Small intestine (tissue), 7 donors: ENCODE measurements at regions not wholly inside any gene's neighbourhood (a gene's known extent, or its start where the extent isn't known, plus 50 kb on each side); places are given as distances from the start of the nearest gene placed in this dataset.
"Not testable (repeated sequence)": the region's sequence is repeated elsewhere in the genome, so short reads cannot be mapped to it uniquely, and the experiment has no call there.

Source experiments
- DNase-seq, 2 donors: peaks; one replicate each; pipeline versions ENCODE4 v3.0.0 to v3.0.0-alpha.2; 2013
- FAIRE-seq: peaks from 2 replicates; lab custom pipeline; 2012; peaks lifted over from hg19 to GRCh38; lab: Jason Lieb, UNC
- H3K27ac ChIP-seq, 3 donors: one replicate each; pipeline ENCODE4 v1.5.1; 2013; ENCODE audit warnings: low read length in 2 of 3, mild to moderate bottlenecking in 2 of 3, control low read depth in 1 of 3, inconsistent platforms in 1 of 3, low read depth in 1 of 3, moderate library complexity in 1 of 3
- H3K27me3 ChIP-seq, 3 donors: one replicate each; pipeline ENCODE4 v1.6.1; 2013; ENCODE audit warnings: low read length in 3 of 3, inconsistent platforms in 1 of 3; ENCODE audit not compliant: control insufficient read depth in 3 of 3, insufficient read depth in 3 of 3
- H3K36me3 ChIP-seq, 3 donors: one replicate each; pipeline ENCODE4 v1.6.1; 2013; ENCODE audit warnings: low read length in 3 of 3, inconsistent platforms in 1 of 3, low read depth in 1 of 3, mild to moderate bottlenecking in 1 of 3, moderate library complexity in 1 of 3; ENCODE audit not compliant: control insufficient read depth in 3 of 3, insufficient read depth in 2 of 3
- H3K4me1 ChIP-seq, 3 donors: one replicate each; pipeline ENCODE4 v1.6.1; 2013; ENCODE audit warnings: low read length in 2 of 3, inconsistent platforms in 1 of 3, low read depth in 1 of 3, mild to moderate bottlenecking in 1 of 3, moderate library complexity in 1 of 3; ENCODE audit not compliant: control insufficient read depth in 3 of 3, insufficient read depth in 2 of 3
- H3K4me3 ChIP-seq, 3 donors: one replicate each; pipeline ENCODE4 v1.5.1; 2013; ENCODE audit warnings: low read length in 3 of 3, control low read depth in 1 of 3, inconsistent platforms in 1 of 3, low read depth in 1 of 3, mild to moderate bottlenecking in 1 of 3, moderate library complexity in 1 of 3
- H3K9me3 ChIP-seq, 2 donors: one replicate each; pipeline ENCODE4 v1.6.1; 2013; ENCODE audit warnings: low read depth in 1 of 2, low read length in 1 of 2; ENCODE audit not compliant: control insufficient read depth in 2 of 2, insufficient read depth in 1 of 2
- WGBS, 3 donors: extraction: QIAGEN DNeasy Blood & Tissue Kit; methylation state at CpG; one replicate each; pipeline ENCODE4 v1.1.7; 2013; 5-methylcytosine and 5-hydroxymethylcytosine counted together
- donor health status: healthy with polysubstance abuse.
- donor health status: control.
- donor health status: control.
- donor health status: Bipolar disorder and iron deficiency.
- donor health status: healthy.

DNA sequence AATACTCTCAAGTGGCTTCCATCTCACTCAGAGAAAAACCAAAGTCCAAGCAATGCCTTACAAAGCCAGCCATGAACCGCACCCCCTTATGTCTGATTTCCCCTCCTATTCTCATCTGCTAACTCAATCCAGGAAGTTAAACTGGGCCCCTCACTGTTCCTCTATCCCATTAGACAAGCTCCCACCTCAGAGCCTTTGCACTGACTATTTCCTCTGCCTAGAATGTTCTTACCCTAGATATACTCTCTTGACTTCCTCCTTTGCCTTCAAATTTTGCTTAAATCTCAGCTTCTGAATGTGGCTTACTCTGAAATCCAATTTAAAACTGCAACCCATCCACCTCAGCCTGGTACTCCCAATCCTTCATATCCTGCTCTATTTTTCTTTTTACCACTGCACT, 257.0 kb upstream of the USP15 start:
- Histone ChIP-seq H3K27me3 (peaks cover 0 to 2% (median 0%) of the 10 kb centered on the region in 3 donors), H3K36me3 (no peaks in the 10 kb centered on the region), H3K4me1 (no peaks in the 10 kb centered on the region), H3K9me3 (no peaks in the 10 kb centered on the region), H3K27ac (no peak overlapping the region), H3K4me3 (no peak overlapping the region)
- WGBS, 3 donors, result 75 to 83% (median 82%) methylated on average over 1 of the region's 1 CpG
- no peak for FAIRE-seq
- DNase-seq, result no peak

DNA sequence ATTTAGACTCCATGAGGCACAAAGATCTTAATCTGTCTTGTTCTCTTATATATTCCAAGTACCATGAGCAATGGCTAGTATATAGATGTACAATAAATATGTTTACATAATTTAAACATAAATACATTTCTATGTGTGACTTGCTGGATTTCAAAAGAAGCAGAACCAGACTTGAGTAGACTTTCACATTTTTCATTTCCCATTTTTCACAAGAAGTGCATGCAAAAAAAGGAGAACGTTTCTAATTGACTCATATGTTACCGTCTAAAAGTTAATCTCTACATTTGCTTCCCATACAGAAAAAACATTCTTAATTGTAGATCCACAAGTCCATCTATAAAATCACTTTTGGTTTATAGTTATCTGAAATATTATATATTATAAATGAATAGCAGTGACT, 256.5 kb upstream of the USP15 start:
- DNase-seq (no peak), FAIRE-seq (peak; percentile 81)
- no peak overlapping the region for H3K4me3 ChIP-seq
- 30 to 73% (median 69%) methylated on average over 2 of the region's 2 CpGs for WGBS, 3 donors
- no peak overlapping the region for H3K27ac ChIP-seq
- H3K4me1 ChIP-seq, result no peaks in the 10 kb centered on the region
- H3K9me3 ChIP-seq, result no peaks in the 10 kb centered on the region
- peaks cover 0 to 2% (median 0%) of the 10 kb centered on the region in 3 donors for H3K27me3 ChIP-seq
- H3K36me3 ChIP-seq, result no peaks in the 10 kb centered on the region

DNA sequence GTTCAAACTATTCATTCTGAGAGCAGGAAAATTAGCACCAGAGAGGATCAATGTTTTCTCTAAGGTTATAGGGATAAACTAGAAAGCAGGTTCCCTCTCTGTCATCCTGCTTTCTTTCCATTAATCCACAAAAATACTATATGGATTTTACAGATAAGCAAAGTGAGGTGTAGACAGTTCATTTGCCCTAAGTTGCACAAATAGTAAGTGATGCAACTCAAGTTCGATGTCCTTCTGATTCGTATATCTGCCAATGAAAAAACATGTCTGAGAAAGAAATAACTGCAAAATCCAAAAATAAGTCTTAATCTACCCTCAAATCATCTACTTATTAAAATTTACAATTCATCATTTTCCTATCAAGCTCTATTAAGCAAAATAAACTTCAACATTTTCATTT, 254.6 kb upstream of the USP15 start:
- H3K36me3 ChIP-seq, result no peaks in the 10 kb centered on the region
- DNase-seq, result no peak
- WGBS, 3 donors, result 63 to 81% (median 77%) methylated on average over 2 of the region's 2 CpGs
- no peak overlapping the region for H3K4me3 ChIP-seq
- no peak for FAIRE-seq
- H3K27ac ChIP-seq, result no peak overlapping the region
- H3K27me3 ChIP-seq, result peaks cover 0 to 2% (median 0%) of the 10 kb centered on the region in 3 donors
- no peaks in the 10 kb centered on the region for H3K4me1 ChIP-seq
- H3K9me3 ChIP-seq, result no peaks in the 10 kb centered on the region

DNA sequence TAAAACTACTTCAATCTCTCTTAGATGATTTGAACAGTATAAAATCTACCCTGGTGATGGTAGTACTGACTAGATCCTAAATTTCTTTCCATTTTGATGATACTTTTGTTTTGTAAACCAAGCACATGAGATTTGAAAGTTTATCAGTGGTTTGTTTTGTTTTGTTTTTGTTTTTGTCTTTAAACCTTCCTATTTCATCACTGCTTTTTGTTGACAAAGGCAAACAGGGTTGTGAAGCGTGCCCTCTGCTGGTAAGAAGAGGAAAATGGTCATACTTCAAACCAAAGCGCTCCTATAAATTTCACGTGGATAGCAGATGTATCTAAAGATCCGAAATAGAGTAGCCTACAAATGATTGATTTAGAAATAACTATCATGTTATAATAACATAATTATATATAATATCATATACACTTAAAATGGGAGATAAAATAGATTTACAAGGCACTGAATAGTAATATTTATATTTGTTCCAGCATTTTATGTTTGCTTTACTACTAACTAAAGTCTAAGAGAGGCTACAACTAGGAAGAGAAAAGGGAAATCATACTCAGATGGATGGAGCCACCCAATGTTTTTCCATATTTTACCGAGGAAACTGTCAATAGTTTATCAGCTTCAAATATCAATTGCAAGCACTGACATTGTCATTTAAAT, 254.0 kb upstream of the USP15 start:
- Histone ChIP-seq H3K4me3 (no peak overlapping the region), H3K27ac (no peak overlapping the region), H3K36me3 (no peaks in the 10 kb centered on the region), H3K4me1 (no peaks in the 10 kb centered on the region), H3K27me3 (peaks cover 0 to 2% (median 0%) of the 10 kb centered on the region in 3 donors), H3K9me3 (no peaks in the 10 kb centered on the region)
- DNase-seq, result peak; percentile 20 to 24
- WGBS, 3 donors, result 17 to 33% (median 25%) methylated on average over 5 of the region's 5 CpGs
- peak; percentile 91 for FAIRE-seq

DNA sequence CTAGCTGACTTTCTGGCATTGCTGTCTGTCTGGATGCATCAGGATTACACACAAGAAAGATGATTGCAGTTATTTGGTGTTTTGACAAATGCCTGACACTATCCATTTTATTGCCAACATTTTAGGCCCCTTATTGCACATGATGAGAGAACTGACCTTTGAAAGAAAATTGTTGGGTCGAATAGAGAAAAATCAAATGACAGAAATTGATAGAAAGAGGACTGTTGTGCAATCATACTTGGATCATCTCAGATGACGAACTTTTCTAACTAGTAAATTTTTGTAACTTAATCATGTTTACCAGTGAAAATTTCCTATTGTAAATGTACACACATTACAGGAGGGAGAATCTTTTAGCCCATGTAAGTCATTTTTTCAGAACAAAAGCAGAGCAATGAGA, 251.5 kb upstream of the USP15 start:
- FAIRE-seq (no peak), DNase-seq (no peak)
- no peaks in the 10 kb centered on the region for H3K36me3 ChIP-seq
- 53 to 66% (median 54%) methylated on average over 2 of the region's 2 CpGs for WGBS, 3 donors
- H3K9me3 ChIP-seq, result no peaks in the 10 kb centered on the region
- no peak overlapping the region for H3K4me3 ChIP-seq
- no peaks in the 10 kb centered on the region for H3K4me1 ChIP-seq
- H3K27me3 ChIP-seq, result peaks cover 0 to 2% (median 0%) of the 10 kb centered on the region in 3 donors
- H3K27ac ChIP-seq, result no peak overlapping the region

DNA sequence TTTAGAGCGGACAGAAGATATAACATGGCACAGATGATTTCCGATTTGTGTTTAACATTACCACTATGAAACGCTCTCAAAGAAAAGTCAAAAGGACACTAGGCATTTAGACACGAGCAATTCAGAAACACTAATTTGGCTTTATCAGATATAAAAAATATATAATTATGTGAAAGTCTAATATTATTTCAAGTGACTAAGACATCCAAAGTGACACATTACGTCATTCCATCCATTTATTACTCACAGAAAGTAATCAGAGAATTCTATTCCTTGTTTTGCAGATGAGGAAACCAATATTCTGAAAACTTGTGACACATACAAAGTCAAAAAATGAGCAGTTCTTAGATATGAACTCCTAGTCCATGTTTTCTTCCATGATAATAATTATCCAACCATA, 250.8 kb upstream of the USP15 start:
- Histone ChIP-seq H3K27me3 (peaks cover 0 to 2% (median 0%) of the 10 kb centered on the region in 3 donors), H3K36me3 (no peaks in the 10 kb centered on the region), H3K4me1 (no peaks in the 10 kb centered on the region), H3K9me3 (no peaks in the 10 kb centered on the region), H3K27ac (no peak overlapping the region), H3K4me3 (no peak overlapping the region)
- FAIRE-seq (no peak), DNase-seq (no peak)
- 87 to 89% (median 87%) methylated on average over 5 of the region's 5 CpGs for WGBS, 3 donors

DNA sequence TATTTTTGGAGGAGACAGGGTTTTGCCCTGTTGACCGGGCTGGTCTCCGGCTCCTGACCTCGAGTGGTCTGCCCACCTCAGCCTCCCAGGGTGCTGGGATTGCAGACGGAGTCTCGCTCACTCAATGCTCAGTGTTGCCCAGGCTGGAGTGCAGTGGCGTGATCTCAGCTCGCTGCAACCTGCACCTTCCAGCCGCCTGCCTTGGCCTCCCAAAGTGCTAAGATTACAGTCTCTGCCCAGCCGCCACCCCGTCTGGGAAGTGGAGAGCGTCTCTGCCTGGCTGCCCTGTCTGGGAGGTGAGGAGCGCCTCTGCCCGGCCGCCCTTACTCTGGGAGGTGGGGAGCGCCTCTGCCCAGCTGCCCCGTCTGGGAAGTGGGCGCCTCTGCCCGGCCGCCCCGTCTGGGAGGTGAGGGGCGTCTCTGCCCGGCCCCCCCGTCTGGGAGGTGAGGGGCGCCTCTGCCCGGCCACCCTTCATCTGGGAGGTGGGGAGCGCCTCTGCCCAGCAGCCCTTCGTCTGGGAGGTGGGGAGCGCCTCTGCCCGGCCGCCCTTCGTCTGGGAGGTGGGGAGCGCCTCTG, 249.8 kb upstream of the USP15 start:
- WGBS, 3 donors, result 94 to 95% (median 95%) methylated on average over 22 to 32 of the region's 32 CpGs
- not testable (repeated sequence) for H3K27ac ChIP-seq, H3K36me3 ChIP-seq, H3K4me3 ChIP-seq, FAIRE-seq, DNase-seq, H3K4me1 ChIP-seq, H3K9me3 ChIP-seq, H3K27me3 ChIP-seq

DNA sequence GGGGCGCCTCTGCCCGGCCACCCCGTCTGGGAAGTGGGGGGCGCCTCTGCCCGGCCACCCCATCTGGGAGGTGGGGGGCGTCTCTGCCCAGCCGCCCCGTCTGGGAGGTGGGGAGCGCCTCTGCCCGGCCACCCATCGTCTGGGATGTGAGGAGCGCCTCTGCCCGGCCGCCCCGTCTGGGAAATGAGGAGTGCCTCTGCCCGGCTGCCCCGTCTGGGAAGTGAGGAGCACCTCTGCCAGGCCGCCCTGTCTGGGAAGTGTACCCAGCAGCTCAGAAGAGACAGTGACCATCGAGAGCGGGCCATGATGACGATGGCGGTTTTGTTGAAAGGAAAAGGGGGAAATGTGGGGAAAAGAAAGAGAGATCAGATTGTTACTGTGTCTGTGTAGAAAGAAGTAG, 249.2 kb upstream of the USP15 start:
- FAIRE-seq, H3K4me3 ChIP-seq, H3K27ac ChIP-seq, DNase-seq, H3K4me1 ChIP-seq, H3K9me3 ChIP-seq, H3K36me3 ChIP-seq, H3K27me3 ChIP-seq: not testable (repeated sequence)
- 95 to 98% (median 96%) methylated on average over 14 to 22 of the region's 22 CpGs for WGBS, 3 donors
